NCI-H510A treated with DMSO at 0.1 percent for 48 hours (cell line): ENCODE measurements at regions not wholly inside any gene's neighbourhood (a gene's known extent, or its start where the extent isn't known, plus 50 kb on each side); places are given as distances from the start of the nearest gene placed in this dataset.
A peak's percentile ranks its signal among the peaks of the same experiment; 100 is the strongest.

Source experiments
- DNase-seq: peaks from one replicate; lab custom pipeline; 2025; lab: John Stamatoyannopoulos, UW

GRCh38 chr1:181327796-181328195, 155.5 kb upstream of the CACNA1E start:
- no peak for DNase-seq

DNA sequence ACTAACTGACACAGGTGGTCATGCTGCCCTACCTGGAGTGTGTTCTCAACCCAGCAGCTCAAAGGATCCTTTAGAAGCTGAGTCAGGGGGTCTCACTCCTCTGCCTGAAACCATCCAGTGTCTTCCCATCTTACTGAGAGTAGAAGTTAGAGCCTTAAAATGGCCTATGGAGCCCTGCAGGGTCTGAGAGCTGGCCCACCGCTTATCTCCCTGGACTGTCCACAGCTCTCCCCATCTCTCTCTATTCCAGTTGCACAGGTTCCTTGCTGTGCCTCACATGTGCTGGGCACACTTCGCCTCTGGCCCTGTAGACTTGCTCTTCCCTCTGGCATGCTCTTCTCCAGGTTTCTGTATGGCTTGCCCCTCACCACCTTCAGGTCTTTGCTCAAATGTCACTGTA, 148.6 kb upstream of the CACNA1E start:
- DNase-seq = no peak

GRCh38 chr1:181335631-181336030, 147.7 kb upstream of the CACNA1E start:
- DNase-seq = no peak

- no peak for DNase-seq
These were observed 142.2 kb upstream of the CACNA1E start for GRCh38 chr1:181341026-181341632.

DNA sequence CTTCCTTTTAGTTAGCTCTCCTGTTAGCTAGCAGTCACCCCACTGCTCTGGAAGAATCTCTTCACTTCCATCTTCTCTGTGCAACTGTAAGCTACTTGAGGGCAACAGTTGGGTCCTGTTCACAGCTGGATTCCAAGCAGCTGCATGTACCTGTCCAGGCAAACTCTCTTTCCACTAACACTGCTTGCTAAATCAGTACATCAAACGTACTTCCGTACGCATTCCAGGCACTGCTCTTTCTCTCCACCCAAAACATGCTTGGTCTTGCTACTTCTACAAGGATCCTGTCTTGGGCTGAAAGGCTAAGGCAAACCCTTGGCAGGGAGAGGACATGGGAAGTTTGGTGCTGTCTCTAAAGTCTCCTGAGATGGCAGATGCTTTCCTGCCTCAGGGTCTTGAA, 139.2 kb upstream of the CACNA1E start:
- no peak for DNase-seq

DNA sequence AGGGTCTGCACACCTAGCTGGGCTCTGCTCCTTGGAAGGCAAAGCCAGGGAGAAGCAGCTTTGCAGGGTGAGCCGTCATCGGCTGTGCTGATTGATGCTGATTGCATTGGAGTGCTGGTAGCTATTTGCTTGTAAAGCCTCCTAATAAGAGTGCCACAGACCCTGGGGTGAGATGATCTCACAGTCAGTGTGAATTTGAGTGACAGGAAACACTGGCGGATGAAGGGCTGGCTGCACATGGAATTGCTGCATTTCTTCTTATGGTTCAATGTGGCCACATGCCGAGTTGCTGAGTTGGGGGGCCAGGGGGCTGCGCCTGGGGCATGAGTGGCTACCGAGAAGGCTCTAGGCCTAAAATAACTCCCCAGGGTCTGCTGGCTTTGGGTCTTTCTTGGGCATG, 138.2 kb upstream of the CACNA1E start:
- no peak for DNase-seq

- no peak for DNase-seq
These were observed 135.6 kb upstream of the CACNA1E start for GRCh38 chr1:181347495-181348390.

DNA sequence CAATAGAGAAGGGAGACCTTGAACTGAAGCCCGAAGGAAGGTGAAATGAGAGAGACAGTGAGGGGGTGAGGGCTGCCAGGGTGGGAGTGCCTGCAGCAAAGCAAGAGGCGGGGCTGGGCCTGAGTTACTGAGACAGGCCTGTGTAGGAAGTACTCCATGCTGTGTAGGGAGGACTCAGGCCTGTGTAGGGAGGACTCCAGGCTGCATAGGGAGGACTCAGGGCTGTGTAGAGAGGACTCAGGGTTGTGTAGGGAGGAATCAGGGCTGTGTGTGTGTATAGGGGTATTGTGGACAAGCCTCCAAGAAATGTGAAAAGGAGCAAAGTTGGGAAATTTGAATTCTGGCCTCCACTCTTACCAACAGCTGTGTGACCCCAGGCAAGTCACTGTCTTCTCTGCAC, 133.8 kb upstream of the CACNA1E start:
- no peak for DNase-seq

DNA sequence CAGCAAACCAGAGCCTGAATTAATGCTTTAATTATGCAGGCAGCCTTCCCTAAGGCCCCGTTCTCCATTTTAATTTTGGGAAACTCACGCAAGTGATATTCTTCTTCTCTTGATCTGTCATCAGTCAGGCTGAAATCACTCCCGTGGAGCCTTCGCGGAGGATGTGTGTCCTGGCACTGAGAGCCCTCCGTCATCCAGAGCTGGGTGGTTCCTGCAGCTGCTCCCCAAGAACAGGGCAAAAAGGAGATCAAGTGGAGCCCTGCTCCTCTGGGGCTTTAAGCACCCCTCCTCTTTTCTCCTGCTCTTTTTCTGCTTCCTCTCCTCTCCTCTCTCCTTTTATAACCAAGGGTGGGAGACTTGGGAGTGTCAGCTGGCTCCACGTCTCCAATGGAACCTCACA, 133.2 kb upstream of the CACNA1E start:
- no peak for DNase-seq

DNA sequence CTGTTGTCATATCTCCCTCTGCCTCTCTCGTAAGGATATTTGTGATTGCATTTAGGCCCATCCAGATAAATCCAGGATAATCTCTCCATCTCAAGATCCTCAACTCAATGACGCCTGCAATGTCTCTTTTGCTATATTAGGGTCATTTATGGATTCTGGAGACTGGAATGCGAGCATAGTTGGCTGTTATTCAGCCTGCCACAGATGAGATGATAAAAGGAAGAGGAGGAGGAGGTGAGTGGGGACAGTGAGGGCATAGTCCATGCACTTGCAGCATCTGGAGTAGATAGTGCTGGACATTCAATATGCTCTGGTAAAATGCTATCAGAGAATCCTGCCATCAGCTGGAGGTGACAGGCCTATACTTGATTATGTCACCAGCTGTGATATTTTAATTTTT, 131.6 kb upstream of the CACNA1E start:
- DNase-seq = no peak

DNA sequence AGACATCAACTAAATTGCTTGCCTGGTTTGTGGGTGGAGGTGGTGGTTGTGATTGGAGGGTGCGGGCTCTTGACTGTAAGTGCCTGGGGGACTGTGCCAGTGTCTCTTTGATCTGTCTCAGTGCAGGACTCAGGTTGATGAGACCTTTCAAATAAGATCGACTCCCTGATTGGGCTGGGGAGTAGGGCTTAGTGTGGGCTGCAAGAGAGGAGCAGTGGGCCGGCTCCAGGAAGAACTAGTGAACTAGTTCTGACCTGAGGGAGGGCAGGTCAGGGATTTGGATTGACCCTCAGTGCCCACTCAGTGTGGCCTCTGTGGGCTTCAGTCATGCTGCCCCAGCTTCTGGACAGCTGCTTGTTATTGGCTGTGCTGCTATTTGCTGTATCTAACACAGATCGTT, 130.6 kb upstream of the CACNA1E start:
- no peak for DNase-seq

- peak; percentile 7 for DNase-seq
These were observed 129.8 kb upstream of the CACNA1E start for GRCh38 chr1:181353526-181353925.

- no peak for DNase-seq
These were observed 128.5 kb upstream of the CACNA1E start for GRCh38 chr1:181354865-181355264.

DNA sequence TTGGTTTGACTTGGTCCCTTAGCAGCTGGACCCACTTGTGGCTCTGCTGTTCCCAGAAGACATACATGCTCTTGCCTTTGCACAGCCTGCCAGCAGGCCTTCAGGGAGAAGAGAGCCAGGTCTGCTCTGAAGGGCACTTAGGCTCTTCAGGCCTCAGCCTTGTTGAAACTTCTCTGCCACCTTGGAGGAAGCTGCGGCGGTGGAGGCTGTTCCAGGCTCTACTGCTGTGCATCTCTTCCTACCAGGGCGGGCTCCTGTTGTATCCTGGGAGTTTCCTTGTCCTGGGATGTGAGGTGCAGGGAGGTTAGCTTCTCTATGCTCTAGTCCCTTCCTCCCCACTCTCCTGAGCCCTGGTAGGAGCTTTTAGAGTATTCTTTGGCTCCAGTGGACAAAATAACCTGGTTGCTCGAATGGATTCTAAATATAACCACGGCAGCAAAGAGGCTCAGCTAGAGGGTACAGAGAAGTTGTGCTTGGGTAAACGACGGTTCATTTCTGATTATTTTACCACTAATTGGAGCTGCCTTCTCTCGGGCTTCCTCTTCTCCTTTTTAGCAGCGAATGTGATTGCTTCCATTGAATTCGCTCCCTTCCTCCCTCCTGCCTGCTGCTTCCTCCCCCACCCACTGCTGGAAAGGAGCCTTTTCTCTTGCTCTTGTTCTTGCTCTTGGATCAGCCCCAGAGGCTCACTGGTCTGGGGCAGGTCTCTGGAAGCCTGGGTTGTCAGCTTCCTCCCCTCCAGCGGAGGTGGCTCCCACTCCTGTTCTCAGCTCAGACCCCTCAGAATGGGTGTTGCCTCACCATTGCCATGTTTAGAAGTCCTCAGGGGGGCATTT, 126.6 kb upstream of the CACNA1E start:
- no peak for DNase-seq

- no peak for DNase-seq
These were observed 124.3 kb upstream of the CACNA1E start for GRCh38 chr1:181359012-181359411.

DNA sequence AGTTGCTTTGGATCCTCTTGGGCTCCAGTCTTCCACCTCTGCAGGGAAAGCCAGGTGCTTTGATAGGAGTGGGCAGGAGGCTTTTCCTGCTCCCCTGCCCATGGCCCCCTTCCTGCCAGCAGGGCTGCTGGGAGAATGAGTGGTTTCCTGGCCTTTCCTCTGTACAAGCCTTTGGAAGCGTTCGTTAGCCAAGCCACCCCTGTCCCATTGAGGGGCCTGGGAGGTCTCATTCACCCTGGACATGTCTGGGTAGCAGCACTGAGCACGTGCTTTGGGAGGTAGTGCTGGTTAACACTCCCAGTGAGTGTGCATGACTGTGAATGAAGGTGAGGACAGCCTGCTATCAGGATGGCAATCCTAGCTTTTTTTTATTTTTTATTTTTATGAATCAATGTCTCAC, 118.5 kb upstream of the CACNA1E start:
- DNase-seq = no peak

DNA sequence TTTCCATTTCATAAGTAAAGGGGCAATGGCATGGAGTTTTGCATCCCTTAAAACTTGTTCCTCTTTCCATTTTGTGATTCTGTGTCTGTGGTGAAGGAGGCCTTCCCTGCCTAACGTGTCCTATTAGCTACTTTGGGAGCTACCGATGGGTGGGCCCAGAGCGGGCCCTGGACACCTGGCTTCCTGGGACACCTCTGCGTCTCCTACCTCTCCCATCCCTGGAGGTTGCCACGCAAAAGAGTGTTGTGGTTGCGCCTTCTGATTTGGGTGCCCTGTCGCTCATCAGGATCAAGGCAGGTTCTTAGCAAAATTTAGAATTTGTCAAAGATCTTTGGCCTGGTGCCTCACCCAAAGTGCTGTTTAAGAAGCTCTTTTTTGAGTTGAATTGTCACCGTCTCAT, 116.4 kb upstream of the CACNA1E start:
- no peak for DNase-seq

DNA sequence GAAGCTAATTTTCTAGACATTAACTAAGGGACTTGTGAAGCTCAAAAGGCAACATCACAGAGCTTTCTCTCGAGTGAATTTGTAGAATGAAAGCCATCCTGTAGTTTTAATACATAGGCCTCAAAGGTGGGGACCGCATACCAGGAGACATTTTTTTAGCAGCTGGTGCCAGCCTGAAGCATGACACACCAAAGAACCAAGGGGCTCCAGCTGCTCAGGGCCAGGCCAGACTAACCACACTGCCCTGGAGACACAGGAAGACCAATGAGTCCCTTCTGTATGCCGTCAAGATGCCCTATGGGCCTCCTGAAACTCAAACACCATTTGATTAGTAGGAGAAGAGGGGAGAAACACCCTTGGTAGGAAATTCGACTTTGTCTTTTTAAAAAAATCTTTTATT, 113.9 kb upstream of the CACNA1E start:
- DNase-seq = no peak

GRCh38 chr1:181383695-181384094, 99.6 kb upstream of the CACNA1E start:
- DNase-seq = no peak

DNA sequence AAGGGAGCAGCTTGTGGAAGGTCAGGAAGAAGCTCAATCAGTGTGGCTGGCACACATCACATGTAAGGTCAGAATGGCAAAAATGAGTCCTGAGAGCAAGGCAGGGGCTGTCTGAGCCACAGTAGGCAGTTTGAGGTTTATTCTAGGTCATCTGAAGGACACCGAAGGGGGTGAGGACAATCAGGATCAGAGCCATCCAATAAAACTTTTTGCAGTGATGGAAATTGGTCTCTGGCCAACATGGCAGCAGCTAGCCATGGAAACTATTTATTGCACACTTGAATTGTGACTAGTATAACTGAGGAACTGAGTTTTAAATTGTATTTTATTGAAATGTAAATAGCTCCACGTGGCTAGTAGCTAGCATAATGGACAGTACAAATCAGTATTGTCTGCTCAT, 97.0 kb upstream of the CACNA1E start:
- no peak for DNase-seq

- DNase-seq = no peak
These were observed 96.4 kb upstream of the CACNA1E start for GRCh38 chr1:181386951-181387350.

GRCh38 chr1:181387702-181388101, 95.6 kb upstream of the CACNA1E start:
- DNase-seq = no peak
